Transverse colon (tissue), 4 donors: ENCODE measurements at regions not wholly inside any gene's neighbourhood (a gene's known extent, or its start where the extent isn't known, plus 50 kb on each side); places are given as distances from the start of the nearest gene placed in this dataset.

Experiments
- DNase-seq: peaks from one replicate; pipeline ENCODE4 v3.0.0-alpha.2; 2019
- H3K27ac ChIP-seq, 4 donors: fragments of 200-600 bp; sonication (generic); 2 replicates each; pipeline ENCODE4 v1.5.1; 2016 to 2018; ENCODE audit warnings: inconsistent platforms in 4 of 4
- H3K27me3 ChIP-seq: fragments of 200-600 bp; sonication (generic); 2 replicates; pipeline ENCODE4 v1.5.1; 2017; ENCODE audit warnings: inconsistent platforms
- H3K36me3 ChIP-seq, 4 donors: fragments of 200-600 bp; sonication (generic); 2 replicates each; pipeline ENCODE4 v1.5.1; 2017 to 2019; ENCODE audit warnings: inconsistent platforms in 4 of 4
- H3K4me1 ChIP-seq, 4 donors: fragments of 200-600 bp; sonication (generic); 2 replicates each; pipeline ENCODE4 v1.5.1; 2017 to 2020; ENCODE audit warnings: inconsistent platforms in 4 of 4
- H3K4me3 ChIP-seq, 4 donors: fragments of 200-600 bp; sonication (generic); 1 replicate in 1 of 4; 2 replicates in 3 of 4; pipeline versions ENCODE4 v1.5.1 to v1.6.1; 2017 to 2019; ENCODE audit warnings: inconsistent platforms in 4 of 4
- H3K9me3 ChIP-seq, 2 donors: fragments of 200-600 bp; sonication (generic); 2 replicates each; pipeline ENCODE4 v1.5.1; 2017 to 2019; ENCODE audit warnings: inconsistent platforms in 2 of 2
- CTCF ChIP-seq, 5 experiments: fragments of 200-600 bp in 3 of 5; fragments of 450-650 bp in 2 of 5; sonication (generic) in 3 of 5; IDR thresholded peaks; 1 replicate in 2 of 5; 2 replicates in 3 of 5; pipeline ENCODE4 v1.5.1; 2016 to 2017; ENCODE audit warnings: antibody characterized with exemption in 5 of 5, inconsistent platforms in 3 of 5, mild to moderate bottlenecking in 2 of 5, moderate library complexity in 1 of 5
- EP300 ChIP-seq: sonication (generic); formaldehyde crosslinking; IDR thresholded peaks from one replicate; pipeline ENCODE4 v1.6.1; 2017; ENCODE audit warnings: antibody characterized with exemption, low read depth
- POLR2A ChIP-seq: fragments of 450-650 bp; IDR thresholded peaks from one replicate; pipeline ENCODE4 v1.6.1; 2016; ENCODE audit warnings: antibody characterized with exemption, mild to moderate bottlenecking, moderate library complexity
- POLR2AphosphoS5 ChIP-seq, 3 donors: sonication (generic); formaldehyde crosslinking; IDR thresholded peaks; one replicate each; pipeline ENCODE4 v1.6.1; 2016; ENCODE audit warnings: antibody characterized with exemption in 3 of 3
- WGBS, 2 donors: methylation state at CpG; one replicate each; pipeline ENCODE4 v1.1.5; 2018; ENCODE audit warnings: low coverage in 1 of 2; 5-methylcytosine and 5-hydroxymethylcytosine counted together
- in situ Hi-C, 4 donors: fragments of 200-750 bp; cut with MboI; loops; one replicate each; pipeline versions ENCODE4 v1.15.0 to v1.15.1; 2017; ENCODE audit warnings: low sequenced_read_pairs in 3 of 4, low pct_ligation_motif_present in 1 of 4, low pct_unique_long_range_greater_than_20kb in 1 of 4
- intact Hi-C: fragments of 100-400 bp; cut with DNase I; formaldehyde crosslinking; loops from one replicate; pipeline ENCODE4 v1.15.1; 2023; ENCODE audit warnings: low total_unique reads

GRCh38 chr2:122514451-122514996 lies 759.1 kb downstream of the TSN start:
- Histone ChIP-seq H3K4me1 (peaks cover 0 to 4% (median 0%) of the 10 kb centered on the region in 4 donors), H3K27me3 (no peaks in the 10 kb centered on the region), H3K9me3 (no peaks in the 10 kb centered on the region), H3K36me3 (no peaks in the 10 kb centered on the region), H3K27ac (no peak overlapping the region), H3K4me3 (no peak overlapping the region)
- TF ChIP-seq POLR2A, result no peak
- no peak for TF ChIP-seq POLR2AphosphoS5 (IDR thresholded peaks at IDR 0.05)
- TF ChIP-seq CTCF (IDR thresholded peaks at IDR 0.05), result no peak
- no peak for TF ChIP-seq EP300
- intact Hi-C loops, result no loop called here
- DNase-seq, result no peak
- 79 to 86% methylated on average over 4 to 7 of the region's 7 CpGs for WGBS, 2 donors
- in situ Hi-C loops, result no loop called here

DNA sequence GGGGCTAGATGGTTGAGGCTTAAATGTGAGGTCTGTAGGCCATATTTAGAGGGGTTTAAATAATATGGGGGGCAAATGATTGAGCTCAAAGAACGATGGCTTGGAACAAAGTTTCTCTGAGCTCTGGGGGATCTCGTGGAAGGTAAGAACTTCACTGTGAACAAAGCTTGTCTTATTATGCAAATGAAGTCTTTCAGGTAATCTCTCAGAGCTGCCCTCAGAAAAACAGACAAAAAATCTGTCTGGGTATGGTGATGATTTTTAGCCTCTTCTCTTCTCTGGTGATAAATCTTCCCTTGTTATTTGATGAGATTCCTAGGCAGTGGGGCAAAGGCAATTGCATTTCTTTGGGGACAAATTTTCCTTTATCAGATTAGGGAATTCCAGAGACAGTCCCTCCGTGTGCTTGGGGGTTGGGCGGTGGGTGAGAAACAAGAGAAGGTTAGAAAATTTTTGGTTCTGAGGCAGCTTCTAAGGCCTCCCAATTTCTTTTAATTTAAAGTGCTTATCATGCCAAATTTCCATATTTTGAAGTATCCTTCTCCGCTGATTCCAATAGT lies 760.4 kb downstream of the TSN start:
- no peaks in the 10 kb centered on the region for H3K9me3 ChIP-seq
- TF ChIP-seq POLR2AphosphoS5 (IDR thresholded peaks at IDR 0.05) (no peak), POLR2A (no peak), EP300 (no peak), CTCF (IDR thresholded peaks at IDR 0.05) (no peak)
- WGBS, 2 donors, result 82 to 93% methylated on average over 5 of the region's 5 CpGs
- no peaks in the 10 kb centered on the region for H3K27me3 ChIP-seq
- H3K27ac ChIP-seq, result no peak overlapping the region
- in situ Hi-C loops (no loop called here), intact Hi-C loops (no loop called here)
- peaks cover 0 to 4% (median 2%) of the 10 kb centered on the region in 4 donors for H3K4me1 ChIP-seq
- no peak overlapping the region for H3K4me3 ChIP-seq
- H3K36me3 ChIP-seq, result no peaks in the 10 kb centered on the region
- DNase-seq, result no peak

- Histone ChIP-seq H3K27ac (no peak overlapping the region), H3K4me1 (peaks cover 0 to 3% (median 0%) of the 10 kb centered on the region in 4 donors), H3K36me3 (no peaks in the 10 kb centered on the region), H3K27me3 (no peaks in the 10 kb centered on the region), H3K9me3 (no peaks in the 10 kb centered on the region), H3K4me3 (no peak overlapping the region)
- no peak for TF ChIP-seq POLR2AphosphoS5 (IDR thresholded peaks at IDR 0.05)
- no peak for TF ChIP-seq EP300
- TF ChIP-seq CTCF (IDR thresholded peaks at IDR 0.05), result no peak
- no peak for TF ChIP-seq POLR2A
- WGBS, 2 donors, result 73 to 77% methylated on average over 2 of the region's 2 CpGs
- DNase-seq, result no peak
- intact Hi-C loops (no loop called here), in situ Hi-C loops (no loop called here)
Observed at GRCh38 chr2:122516775-122517174, 761.3 kb downstream of the TSN start.

- DNase-seq, result no peak
Observed at GRCh38 chr2:122519366-122519765, 763.9 kb downstream of the TSN start.

More at GRCh38 chr2:122519366-122519765, 763.9 kb downstream of the TSN start:
- WGBS, 2 donors, result 84 to 93% methylated on average over 3 to 4 of the region's 4 CpGs
- no peak for TF ChIP-seq POLR2A
- peak in 1 of 5 experiments; percentile 13 for TF ChIP-seq CTCF (IDR thresholded peaks at IDR 0.05)
- no peak for TF ChIP-seq POLR2AphosphoS5 (IDR thresholded peaks at IDR 0.05)
- Histone ChIP-seq H3K4me1 (peaks cover 0 to 3% (median 0%) of the 10 kb centered on the region in 4 donors), H3K27ac (no peak overlapping the region), H3K4me3 (no peak overlapping the region), H3K9me3 (no peaks in the 10 kb centered on the region), H3K36me3 (no peaks in the 10 kb centered on the region), H3K27me3 (no peaks in the 10 kb centered on the region)
- in situ Hi-C loops, result no loop called here
- intact Hi-C loops, result no loop called here
